ENCODE measurements at regions not wholly inside any gene's neighbourhood (a gene's known extent, or its start where the extent isn't known, plus 50 kb on each side); places are given as distances from the start of the nearest gene placed in this dataset.

GRCh38 chr11:39139581-39139980 is 2319.9 kb downstream of the LRRC4C start:
- no peak overlapping the region for H3K4me3 ChIP-seq (ENCODE audit: low read depth, low read length)
- in situ Hi-C loops (cut with HindIII; ENCODE audit: low sequenced_read_pairs) = no loop called here
- no peak for TF ChIP-seq CTCF (IDR thresholded peaks at IDR 0.05; ENCODE audit: low read depth, low read length)
- no peak for DNase-seq (ENCODE audit: low read depth, low spot score)

GRCh38 chr11:39120890-39121289 is 2338.6 kb downstream of the LRRC4C start:
- no peak for TF ChIP-seq CTCF (IDR thresholded peaks at IDR 0.05; ENCODE audit: low read depth, low read length)
- H3K4me3 ChIP-seq (ENCODE audit: low read depth, low read length) = no peak overlapping the region
- DNase-seq (ENCODE audit: low read depth, low spot score) = no peak
- in situ Hi-C loops (cut with HindIII; ENCODE audit: low sequenced_read_pairs) = no loop called here

GRCh38 chr11:39113606-39114005 is 2345.8 kb downstream of the LRRC4C start:
- TF ChIP-seq CTCF (IDR thresholded peaks at IDR 0.05; ENCODE audit: low read depth, low read length) = no peak
- no peak for DNase-seq (ENCODE audit: low read depth, low spot score)
- H3K4me3 ChIP-seq (ENCODE audit: low read depth, low read length) = no peak overlapping the region
- in situ Hi-C loops (cut with HindIII; ENCODE audit: low sequenced_read_pairs) = no loop called here

GRCh38 chr11:39102236-39102635 is 2357.2 kb downstream of the LRRC4C start:
- in situ Hi-C loops (cut with HindIII; ENCODE audit: low sequenced_read_pairs) = no loop called here

GRCh38 chr11:39078465-39078864 is 2381.0 kb downstream of the LRRC4C start:
- DNase-seq (ENCODE audit: low read depth, low spot score) = no peak
- in situ Hi-C loops (cut with HindIII; ENCODE audit: low sequenced_read_pairs) = no loop called here
- no peak for TF ChIP-seq CTCF (IDR thresholded peaks at IDR 0.05; ENCODE audit: low read depth, low read length)

More at GRCh38 chr11:39102236-39102635, 2357.2 kb downstream of the LRRC4C start:
- no peak for DNase-seq (ENCODE audit: low read depth, low spot score)
- TF ChIP-seq CTCF (IDR thresholded peaks at IDR 0.05; ENCODE audit: low read depth, low read length) = no peak
- no peak overlapping the region for H3K4me3 ChIP-seq (ENCODE audit: low read depth, low read length)

GRCh38 chr11:39037611-39038010 is 2421.8 kb downstream of the LRRC4C start:
- H3K4me3 ChIP-seq (ENCODE audit: low read depth, low read length) = no peak overlapping the region
- DNase-seq (ENCODE audit: low read depth, low spot score) = no peak
- TF ChIP-seq CTCF (IDR thresholded peaks at IDR 0.05; ENCODE audit: low read depth, low read length) = no peak
- in situ Hi-C loops (cut with HindIII; ENCODE audit: low sequenced_read_pairs) = no loop called here

More at GRCh38 chr11:39078465-39078864, 2381.0 kb downstream of the LRRC4C start:
- no peak overlapping the region for H3K4me3 ChIP-seq (ENCODE audit: low read depth, low read length)

GRCh38 chr11:39036021-39036420 is 2423.4 kb downstream of the LRRC4C start:
- in situ Hi-C loops (cut with HindIII; ENCODE audit: low sequenced_read_pairs) = no loop called here
- TF ChIP-seq CTCF (IDR thresholded peaks at IDR 0.05; ENCODE audit: low read depth, low read length) = no peak
- H3K4me3 ChIP-seq (ENCODE audit: low read depth, low read length) = no peak overlapping the region
- DNase-seq (ENCODE audit: low read depth, low spot score) = no peak
